Activated CD8-positive, alpha-beta memory T cell treated with anti-CD3 and anti-CD28 coated beads, Interleukin-2, amount 50 U/mL, for 48 hours (primary cell): ENCODE measurements at regions not wholly inside any gene's neighbourhood (a gene's known extent, or its start where the extent isn't known, plus 50 kb on each side); places are given as distances from the start of the nearest gene placed in this dataset.
"Not testable (repeated sequence)": the region's sequence is repeated elsewhere in the genome, so short reads cannot be mapped to it uniquely, and the experiment has no call there.

ENCODE experiments used
- DNase-seq: peaks from one replicate; pipeline ENCODE4 v3.0.0-alpha.2; 2020

GRCh38 chr4:131248314-131248713 is 1900.8 kb upstream of the PCDH10 start:
- DNase-seq: no peak

DNA sequence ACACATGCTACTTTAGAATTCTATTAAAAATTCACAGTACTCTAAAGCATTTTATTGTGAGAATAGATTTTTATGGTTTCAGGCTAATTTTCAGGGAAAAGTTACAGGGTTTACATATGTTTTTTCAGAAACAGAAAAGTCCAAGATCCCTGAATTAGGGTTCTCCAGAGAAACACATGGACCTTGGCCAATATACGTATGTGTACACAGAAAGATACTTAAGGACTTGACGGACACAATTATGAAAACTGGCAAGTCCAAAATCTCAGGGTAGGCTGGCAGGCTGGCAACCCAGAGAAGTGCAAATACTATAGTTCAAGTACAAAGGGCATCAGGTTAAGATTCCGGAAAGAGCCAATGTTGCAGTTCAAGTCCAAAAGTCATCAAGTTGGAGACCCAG is 1897.8 kb upstream of the PCDH10 start:
- DNase-seq: no peak

- no peak for DNase-seq
Observed at GRCh38 chr4:131257241-131257640, 1891.9 kb upstream of the PCDH10 start.

DNA sequence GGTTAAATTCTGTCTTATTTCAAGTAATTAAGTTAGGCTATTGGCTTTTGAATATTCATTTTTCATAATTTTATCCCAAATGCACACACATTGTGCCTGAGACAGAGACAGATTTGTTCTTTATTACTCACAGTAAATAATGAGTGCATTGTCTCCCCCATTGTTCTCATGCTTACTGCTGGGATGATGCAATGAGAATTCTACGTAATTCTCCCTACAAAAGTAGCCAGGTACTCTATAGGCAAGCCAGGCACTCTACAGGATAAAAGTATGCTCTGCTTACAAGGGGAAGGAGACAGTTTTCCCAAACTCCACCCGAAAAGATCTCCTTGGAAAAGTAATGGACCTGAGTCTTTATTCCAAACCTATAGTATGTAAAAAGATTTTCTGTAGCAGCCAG is 1890.7 kb upstream of the PCDH10 start:
- DNase-seq: no peak

GRCh38 chr4:131288441-131288840 is 1860.7 kb upstream of the PCDH10 start:
- DNase-seq: no peak

DNA sequence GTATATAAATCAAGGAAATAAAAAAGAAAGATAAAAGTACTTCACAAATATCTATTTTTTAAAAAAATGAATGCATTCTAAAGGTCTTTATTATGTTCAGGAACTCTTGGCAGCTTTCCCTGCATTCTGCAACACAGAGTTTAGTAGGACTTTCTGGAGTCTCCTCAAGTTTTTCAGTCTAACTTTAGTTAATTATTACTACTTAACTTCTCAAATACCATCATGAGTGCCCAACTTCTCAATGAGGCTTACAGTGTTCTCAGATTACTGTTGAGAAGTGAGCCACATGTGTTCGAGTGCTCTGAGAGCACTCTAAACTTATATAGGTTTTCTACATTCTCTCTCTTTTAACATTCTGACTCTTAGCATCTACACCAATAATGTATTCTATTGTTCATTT is 1852.9 kb upstream of the PCDH10 start:
- no peak for DNase-seq

GRCh38 chr4:131302108-131302507 is 1847.0 kb upstream of the PCDH10 start:
- DNase-seq: no peak

DNA sequence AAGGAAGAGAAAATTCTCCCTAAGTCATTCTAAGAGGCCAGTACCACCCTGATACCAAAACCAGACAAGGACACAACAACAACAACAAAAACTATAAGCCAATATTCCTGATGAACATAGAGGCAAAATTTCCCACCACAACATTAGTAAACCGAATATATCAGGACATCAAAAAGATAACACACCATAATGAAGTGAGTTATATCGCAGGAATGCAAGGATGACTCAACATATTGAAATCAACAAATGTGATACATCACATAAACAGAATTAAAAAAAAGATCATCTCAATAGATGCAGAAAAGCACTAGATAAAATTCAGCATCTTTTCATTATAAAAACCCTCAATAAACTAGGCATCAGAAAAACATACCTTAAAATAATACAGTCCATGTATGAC is 1844.4 kb upstream of the PCDH10 start:
- no peak for DNase-seq

DNA sequence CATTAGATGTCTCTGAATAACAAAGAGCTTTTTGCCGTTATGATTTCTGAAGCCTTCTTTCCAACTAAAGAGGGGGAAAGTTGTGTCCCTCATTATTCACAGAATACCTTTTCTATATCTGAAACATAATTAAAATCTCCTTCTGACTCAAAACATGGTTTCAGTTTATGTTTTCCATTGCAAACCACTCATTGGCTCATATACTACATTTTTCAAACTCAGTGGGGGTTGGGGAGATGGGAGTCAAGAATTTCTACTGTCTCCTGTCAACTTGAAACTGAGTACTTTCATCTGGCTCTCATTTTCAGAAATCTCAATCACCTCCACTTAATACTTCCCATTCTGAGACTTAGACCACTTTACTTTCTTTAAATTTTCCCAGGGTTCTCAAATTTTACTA is 1839.5 kb upstream of the PCDH10 start:
- no peak for DNase-seq

- DNase-seq: no peak
Observed at GRCh38 chr4:131316086-131316485, 1833.0 kb upstream of the PCDH10 start.

GRCh38 chr4:131337936-131338335 is 1811.2 kb upstream of the PCDH10 start:
- DNase-seq: no peak

DNA sequence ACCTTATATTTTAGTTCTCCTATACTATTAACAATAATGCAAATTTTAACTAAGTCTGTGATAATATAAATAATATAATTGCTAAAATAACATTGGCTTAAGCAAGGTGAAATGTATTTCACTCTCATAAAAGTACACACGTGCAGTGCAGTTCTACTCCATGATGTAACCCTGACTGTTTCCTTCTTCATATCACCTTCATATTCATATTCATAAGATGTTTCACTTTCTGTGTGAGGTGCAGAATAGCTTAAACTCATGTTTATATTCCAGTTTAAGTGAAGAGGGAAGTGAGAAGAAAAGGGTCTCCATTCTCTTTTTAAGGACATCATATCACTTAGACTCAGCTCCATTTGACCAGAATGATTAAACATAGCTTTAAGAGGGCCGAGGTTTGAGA is 1810.0 kb upstream of the PCDH10 start:
- no peak for DNase-seq

GRCh38 chr4:131344761-131345160 is 1804.3 kb upstream of the PCDH10 start:
- DNase-seq: no peak

DNA sequence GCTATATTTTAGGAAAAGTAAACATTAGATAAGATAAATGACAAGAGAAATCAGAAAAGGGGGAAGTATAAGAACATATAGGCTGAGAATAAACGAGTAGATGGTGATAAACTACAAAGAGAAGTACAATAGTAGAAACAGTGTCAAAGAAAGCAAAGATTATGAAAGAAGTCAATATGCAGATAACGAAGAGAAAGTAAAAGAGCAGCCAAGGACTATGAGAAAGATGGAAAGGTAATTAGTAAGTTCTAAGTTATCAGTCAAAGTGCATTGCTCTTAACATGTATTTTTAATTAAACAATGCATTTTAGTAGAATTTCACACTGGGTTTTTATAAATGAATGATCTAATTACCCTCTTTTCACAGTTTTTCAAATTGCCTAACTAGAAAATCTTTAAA is 1801.3 kb upstream of the PCDH10 start:
- no peak for DNase-seq

DNA sequence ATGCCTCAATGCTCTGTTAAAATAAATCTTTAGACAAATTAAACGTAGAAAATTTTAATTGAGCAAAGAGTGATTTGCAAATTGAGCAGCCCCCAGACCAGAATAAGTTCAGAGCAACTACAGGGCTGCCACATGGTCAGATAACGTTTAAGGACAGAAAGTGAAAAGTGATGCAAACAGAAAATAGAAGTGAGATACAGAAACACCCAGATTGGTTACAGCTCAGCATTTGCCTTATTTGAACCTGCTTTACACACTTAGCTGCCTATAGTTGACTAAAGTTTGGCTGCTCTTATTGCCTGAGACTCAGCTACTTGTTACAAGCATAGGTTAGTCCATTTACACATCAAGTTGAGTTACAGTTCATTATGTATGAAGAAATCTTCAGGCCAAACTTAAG is 1800.8 kb upstream of the PCDH10 start:
- DNase-seq: no peak

DNA sequence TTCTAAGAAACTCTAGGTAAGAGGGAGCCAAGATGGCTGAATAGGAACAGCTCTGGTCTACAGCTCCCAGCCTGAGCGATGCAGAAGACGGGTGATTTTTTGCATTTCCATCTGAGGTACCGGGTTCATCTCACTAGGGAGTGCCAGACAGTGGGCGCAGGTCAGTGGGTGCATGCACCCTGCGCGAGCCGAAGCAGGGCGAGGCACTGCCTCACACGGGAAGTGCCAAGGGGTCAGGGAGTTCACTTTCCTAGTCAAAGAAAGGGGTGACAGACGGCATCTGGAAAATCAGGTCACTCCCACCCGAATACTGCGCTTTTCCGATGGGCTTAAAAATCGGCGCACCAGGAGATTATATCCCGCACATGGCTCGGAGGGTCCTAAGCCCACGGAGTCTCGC is 1796.7 kb upstream of the PCDH10 start:
- DNase-seq: not testable (repeated sequence)

DNA sequence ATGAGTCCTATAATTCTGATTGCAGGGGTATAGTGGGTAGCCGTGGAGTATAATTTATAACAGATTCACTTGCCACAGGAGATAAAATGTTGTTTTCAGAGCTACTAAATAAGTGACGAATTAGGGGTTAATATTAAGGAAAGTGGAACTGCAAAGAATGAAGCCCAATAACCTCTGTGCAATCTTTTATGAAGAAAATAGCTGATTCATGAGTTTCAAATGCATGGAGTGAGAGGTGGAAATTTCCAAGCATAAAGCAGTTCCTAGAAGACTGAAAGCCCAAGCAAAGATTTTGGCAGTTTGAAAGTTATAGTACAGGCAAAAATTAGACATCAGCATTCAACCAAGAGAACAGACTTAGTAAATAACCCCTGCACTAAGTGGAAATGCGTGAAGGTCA is 1782.4 kb upstream of the PCDH10 start:
- DNase-seq: no peak

DNA sequence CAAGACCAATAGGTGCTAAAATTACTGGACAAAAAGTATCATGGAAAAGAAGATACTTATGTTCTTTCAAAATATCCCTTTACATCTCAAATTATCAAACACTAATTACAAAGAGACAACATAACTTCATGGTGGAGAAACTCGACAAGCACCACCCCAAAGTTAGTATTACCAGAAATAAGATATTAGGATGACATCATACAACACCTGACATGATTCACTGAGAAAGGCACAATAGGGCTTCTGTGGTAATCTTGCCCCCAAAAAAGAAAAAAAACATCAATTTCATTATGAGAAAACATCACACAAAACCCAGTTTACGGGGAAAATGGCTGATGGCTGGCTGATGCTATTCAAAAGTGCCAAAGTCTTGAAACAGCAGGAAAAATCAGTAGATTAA is 1781.7 kb upstream of the PCDH10 start:
- no peak for DNase-seq

- no peak for DNase-seq
Observed at GRCh38 chr4:131370846-131371245, 1778.2 kb upstream of the PCDH10 start.

DNA sequence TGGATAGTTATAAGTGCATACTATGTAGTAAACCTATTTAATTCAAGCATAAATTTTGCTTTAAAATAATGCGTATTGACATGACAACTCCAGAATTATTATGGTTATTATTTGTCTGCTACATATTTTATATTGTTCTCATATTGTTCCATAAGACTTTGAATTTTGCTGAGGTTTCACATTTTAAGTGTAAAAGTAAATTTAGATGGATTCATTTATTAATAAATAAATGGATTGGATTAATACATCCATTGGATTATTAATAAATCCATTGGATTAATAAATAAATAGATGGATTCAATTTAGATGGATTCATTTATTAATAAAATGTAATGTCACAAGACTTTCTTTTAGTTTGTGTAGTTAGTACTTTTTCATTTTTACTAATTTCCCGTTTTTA is 1768.0 kb upstream of the PCDH10 start:
- no peak for DNase-seq

- DNase-seq: no peak
Observed at GRCh38 chr4:131382839-131383238, 1766.3 kb upstream of the PCDH10 start.

DNA sequence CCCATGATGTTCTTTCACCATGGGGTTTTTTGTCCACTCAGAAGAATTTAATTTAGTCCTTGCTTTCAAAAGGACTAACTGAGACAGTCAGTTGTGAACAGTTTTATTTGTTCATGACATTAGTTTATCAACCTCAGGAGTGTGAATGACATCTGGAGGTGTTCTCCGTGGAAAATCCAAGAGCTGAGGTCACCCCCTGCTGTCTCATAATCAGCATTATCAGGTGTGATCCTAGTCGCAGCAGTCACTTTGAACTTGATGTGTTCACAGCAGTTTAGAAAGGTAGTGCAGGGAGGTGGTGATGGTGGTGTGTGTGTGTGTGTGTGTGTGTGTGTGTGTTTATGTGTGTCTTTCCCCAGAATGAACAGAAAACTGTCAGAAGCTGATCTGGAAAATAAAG is 1760.8 kb upstream of the PCDH10 start:
- DNase-seq: no peak

DNA sequence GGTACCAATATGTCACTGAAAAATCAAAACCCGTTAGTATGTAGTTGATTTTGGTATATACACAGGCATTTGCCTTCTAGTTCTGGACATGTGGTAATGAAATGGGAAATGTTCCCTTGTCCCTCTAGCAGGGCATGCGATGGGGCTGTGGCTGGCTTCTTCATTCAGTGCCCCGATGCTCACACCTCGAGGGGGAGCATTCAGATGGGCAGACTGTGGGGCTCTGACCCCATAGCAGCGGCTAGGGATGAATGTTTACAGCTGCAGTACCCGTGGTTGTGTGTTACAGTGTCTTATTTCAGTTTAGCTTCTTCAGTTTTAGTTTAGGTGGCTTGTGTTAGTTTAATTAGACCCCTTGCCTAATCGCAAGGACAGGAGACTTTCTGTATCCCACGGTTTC is 1741.0 kb upstream of the PCDH10 start:
- no peak for DNase-seq

DNA sequence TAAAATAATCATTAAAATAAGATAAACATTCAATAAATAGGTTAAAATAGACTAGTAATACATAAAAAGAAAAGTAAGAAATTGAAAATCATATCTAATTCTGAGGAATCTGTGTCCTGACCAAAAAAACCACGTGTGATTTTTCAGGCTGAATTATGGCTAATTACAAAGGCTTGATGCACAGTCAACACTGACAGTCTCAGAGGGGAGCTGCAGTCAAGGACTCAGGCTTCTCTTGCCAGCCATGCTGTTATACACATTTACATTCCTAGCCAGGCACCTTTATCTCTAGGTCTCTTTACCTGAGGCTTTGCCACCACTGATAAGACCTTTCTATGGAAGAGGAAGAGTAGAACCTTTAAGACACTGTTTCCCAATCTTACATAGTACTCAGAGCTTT is 1737.7 kb upstream of the PCDH10 start:
- DNase-seq: no peak

DNA sequence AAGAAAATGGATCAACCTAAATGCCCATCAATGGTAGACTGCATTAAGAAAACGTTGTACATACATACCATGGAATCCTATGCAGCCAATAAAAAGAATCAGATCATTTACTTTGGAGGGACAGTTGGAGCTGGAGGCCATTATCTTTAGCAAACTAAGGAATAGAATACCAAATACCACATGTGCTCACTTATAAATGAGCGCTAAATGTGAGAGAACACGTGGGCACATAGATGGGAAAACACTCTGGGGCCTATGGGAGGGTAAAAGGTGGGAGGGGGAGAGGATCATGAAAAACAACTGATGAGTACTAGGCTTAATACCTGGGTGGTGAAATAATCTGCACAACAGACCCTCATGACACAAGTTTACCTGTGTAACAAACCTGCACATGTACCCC is 1729.9 kb upstream of the PCDH10 start:
- DNase-seq: no peak

DNA sequence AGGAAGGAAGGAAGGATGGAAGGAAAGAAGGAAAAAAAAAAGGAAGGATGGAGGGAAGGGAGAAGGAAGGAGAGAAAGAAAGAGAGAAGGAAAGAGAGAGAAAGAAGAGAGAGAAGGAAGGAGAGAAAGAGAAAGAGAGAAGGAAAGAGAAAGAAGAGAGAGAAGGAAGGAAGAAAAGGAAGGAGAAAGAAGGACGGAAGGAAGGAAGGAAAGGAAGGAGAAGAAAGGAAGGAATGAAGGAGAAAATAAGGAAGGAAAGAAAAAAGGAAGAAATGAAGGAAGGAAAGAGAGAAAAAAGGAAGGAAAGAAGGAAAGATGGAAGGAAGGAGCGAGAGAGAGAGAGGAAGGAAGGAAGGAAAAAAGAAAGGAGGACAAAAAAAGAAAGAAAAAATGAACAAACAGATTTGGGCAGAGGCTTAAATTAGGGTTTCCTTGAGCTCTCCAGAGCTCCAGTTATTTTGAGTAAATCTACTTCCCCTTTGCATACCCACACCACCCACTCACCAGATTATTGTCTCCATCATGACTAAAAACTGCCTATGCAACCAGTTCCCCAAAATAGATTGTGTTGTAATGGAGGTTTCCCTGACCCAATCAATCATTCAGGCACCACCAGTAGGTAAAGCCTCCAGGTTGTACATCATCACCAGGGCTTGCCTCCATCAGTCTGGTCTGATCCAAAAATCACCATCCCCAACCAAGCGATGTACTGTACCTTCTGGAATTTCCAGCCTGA is 1722.9 kb upstream of the PCDH10 start:
- DNase-seq: no peak
